Stimulated activated CD4-positive, alpha-beta T cell treated with anti-CD3 and anti-CD28 coated beads, Interleukin-2, amount 100 ng/mL, for 24 hours (primary cell): ENCODE measurements at regions not wholly inside any gene's neighbourhood (a gene's known extent, or its start where the extent isn't known, plus 50 kb on each side); places are given as distances from the start of the nearest gene placed in this dataset.

ENCODE experiments used
- DNase-seq, 2 donors: peaks; one replicate each; pipeline ENCODE4 v3.0.0-alpha.2; 2020

DNA sequence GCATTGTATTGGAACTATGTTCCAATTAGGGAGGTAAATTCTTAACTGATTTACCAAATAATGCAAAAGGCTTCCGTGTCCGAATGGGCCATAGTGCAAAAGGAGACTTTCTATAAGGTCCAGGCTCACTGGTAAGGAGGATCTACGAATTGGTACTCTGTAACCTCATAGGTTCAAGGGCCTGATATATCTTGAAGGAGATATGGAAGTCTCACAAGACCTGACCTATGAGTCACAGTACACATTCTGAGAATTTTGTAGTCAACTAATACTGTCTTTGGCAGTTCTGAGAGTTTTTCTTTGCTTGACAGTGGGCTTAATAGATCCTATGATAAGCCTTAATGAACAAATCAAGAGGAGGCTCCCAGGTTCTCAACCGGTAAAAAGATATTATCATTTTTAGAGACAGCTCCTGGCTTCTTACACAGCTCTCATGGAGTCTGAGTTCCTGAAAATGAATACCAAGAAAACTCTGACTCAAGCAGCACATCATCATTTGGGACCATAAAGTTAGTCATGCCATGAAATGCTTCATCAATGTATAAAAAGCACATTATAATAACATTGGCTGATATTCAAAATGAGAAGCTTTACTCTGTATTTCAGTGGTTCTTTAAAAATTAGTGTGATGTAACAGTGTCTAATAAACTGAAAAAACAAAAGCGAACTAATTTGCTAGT lies 1275.2 kb upstream of the CRIM1 start:
- DNase-seq: no peak

DNA sequence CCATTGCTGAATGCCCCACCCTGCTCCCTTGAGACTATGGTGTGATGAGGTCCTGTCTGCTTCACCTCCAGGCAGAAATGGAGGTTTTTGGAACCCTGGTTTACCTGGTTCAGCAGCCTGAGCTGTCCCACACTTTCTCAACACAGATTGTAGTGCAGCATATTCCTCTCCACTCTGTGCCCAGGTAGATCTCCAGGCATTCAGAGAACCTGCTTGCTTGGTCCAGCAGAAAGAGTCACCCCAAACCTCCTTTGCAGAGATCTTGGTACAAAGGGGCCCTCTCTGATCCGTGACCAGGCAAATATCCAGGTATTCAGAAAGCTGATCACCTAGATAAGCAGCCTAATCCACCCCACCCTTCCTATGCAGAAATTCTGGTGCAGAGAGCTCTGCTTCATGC lies 1288.2 kb upstream of the CRIM1 start:
- DNase-seq: no peak

DNA sequence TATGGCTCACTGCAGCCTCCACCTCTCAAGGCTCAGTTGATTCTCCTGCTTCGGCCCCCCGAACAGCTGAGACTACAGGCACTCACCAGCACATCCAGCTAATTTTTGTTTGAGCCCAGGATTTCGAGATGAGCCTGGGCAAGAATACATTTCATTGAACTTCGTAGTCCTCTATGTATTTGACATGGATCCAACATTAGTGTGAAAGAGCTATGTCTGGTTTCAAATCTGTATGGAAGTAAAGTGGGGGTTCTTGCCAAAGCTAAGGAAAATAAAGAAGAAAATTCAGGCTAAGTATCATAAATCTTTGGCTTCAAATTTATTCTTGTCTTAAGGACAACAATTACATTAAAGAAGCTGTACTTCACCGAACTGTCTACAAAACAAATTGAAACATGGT lies 1291.7 kb upstream of the CRIM1 start:
- DNase-seq: no peak

DNA sequence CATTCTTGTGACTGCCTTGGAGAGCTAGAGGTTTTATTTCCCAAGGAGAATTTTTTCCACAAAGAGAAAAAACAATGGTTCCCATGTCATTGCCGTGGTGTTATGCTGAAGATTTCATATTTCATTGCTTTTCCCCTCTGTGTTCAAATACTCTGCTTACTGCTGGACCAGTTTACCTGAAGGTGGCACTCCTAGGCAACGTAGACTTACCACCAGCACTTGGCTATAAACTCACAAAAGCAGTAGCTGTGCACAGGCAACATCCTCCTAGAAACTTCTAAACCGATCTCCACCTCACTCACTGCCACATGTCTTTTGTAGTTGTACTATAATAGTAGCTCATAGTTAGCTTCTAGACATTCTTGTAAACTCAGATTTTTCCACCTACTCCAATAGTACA lies 1319.7 kb upstream of the CRIM1 start:
- DNase-seq: no peak

DNA sequence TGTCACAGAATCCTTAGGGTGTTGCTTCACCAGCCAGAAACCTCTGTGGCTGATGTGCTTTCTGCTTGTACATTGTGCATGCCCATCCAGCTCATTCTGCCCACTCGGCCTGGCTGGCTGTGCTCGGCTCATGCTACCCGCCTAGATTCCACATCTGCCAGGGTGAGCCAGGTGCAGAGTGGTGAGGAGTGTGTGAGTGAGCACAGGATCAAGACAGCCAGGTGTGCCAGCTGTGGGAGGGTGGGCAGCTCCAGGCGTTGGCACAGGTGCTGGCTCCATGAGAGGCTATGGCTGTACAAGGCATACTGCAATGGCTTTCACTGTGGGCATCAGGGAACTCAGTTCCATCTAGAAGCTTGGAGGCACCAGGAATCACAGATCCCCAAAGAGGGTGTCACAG lies 1321.8 kb upstream of the CRIM1 start:
- no peak for DNase-seq

DNA sequence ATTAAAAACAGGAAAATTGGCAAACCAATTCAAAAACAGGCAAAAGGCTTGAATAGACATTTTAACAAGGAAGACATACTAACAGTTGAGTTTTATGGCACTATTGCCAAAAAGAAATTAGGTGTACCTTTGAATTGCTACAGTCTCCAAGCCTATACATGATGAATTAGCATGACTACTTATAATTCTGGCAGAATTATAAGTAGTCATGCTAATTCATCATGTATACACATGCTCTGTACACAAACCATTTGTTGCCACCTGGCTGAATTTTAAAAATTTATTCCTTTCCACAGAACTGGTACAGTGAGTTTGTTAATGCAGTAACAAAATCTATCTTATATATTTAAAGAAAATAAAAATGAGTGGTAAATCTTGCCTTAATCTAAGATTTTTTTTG lies 1332.0 kb upstream of the CRIM1 start:
- no peak for DNase-seq

DNA sequence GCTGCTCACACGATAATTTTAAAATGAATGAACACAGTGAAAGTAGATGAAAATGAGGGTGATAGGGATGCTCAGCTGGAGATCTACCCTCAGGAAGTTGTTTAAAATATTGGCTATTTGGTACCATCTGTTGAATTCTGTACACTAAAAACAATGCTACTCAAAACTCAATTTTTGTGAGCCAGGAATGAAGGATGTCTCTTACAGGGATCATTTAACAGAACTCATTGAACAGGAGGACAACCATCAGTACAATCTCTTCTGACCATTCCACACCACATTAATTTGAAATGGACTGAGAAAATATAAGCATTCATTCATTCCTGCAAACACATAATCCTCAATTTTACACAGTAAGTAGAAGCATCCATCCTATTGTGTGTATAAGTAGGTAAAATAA lies 1355.1 kb upstream of the CRIM1 start:
- no peak for DNase-seq

DNA sequence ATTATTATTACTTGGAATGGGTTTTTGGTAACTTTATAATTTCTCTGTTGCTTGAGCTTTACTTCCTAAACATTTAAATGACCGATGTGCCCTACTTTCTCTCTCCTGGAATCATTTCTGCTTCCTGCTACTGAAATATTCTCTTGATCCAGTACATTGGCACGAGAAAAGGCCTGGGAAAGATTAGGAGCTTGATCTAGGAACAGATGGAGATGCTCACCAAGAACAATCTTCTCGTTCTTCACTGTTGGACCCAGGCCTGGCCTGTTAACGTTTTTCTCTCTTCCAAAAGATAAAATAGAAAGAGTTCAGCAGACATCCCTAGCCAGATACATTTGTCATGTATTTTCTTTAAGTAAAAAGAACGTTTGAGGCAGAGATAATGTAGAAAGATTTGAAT lies 1356.8 kb upstream of the CRIM1 start:
- DNase-seq: no peak

DNA sequence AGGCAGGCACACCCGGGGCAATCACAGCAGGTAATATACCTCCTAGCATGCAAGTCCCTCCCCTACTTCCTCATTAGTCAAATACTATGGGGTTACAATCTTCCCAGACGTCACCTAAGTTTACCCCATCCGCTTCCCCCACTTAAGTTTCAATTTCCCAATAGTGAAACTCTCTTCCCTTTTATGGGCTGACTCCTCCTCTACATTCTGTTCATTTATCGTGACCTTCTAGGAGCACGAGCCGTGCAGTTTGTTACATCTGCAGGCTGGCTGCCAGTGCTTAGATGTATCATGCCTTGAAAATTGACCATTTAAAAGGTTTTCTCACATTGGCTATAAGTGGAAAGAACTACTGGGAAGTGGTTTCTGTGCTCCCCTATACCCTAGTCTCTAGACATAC lies 1357.8 kb upstream of the CRIM1 start:
- DNase-seq: no peak

DNA sequence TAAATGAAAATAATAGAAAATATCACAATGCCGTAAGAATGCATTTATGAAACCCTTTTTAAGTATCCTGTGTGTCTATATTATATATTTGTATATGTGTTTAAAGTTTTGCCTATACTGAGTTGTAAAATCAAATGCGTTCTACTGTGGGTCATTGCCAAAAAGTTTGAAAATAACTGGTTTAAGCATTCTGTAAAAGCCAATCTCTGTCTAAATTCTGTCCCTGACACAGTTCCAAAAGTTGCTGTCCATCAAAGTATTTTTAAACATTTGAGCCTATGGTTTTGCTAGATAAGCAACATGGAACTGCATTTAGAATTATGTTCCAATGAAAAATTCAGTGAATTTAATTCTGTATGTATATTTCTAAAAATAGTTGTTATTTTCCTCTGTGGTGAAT lies 1360.4 kb upstream of the CRIM1 start:
- DNase-seq: no peak

DNA sequence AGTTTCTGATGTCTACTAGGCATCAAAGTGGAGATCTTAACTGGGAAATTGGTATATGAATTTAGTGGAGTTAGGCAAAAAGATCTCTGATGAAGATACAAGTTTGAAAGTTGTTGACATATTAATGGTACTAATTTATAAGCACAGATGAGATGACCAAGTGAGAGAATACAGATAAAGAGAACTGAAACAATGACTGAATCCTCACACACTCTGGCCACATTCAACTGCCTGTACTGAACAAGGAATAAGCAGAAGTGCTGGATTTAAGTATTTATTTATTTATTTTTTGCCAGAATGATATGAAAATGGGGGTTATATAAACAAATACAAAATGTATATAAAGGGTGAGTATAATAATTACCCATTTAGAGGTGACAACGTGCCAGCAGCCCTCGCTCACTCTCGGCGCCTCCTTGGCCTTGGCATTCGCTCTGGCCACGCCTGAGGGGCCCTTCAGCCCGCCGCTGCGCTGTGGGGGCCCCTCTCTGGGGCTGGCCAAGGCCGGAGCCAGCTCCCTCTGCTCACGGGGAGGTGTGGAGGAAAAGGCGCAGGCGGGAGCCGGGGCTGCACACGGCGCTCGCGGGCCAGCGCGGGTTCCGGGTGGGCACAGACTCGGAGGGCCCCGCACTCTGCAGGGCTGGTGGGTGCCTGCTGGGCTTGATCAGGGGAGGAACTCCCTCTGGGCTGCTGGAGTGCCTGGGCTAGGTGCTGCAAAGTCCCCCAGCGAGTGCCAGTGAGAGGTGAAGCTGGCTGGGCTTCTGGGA lies 1363.9 kb upstream of the CRIM1 start:
- DNase-seq: no peak

DNA sequence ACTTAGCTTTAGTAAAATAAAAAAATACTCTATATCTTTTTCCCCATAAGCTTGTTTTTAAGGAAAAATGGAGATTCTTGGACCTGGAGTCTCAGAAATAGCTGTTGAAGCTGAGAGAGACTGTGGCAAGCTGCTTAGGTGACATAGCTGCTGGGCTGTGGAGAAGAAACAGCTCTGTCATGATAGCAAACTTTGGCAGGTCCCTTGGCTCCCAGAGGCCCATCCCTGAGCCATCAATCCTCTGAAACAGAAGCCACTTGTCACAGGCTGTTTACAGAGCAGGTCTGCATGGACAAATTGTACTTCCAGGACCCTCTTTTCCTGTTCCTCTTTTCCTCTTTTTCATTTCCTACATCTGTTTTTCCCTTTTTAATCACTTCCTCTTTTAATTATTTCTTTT lies 1370.1 kb upstream of the CRIM1 start:
- no peak for DNase-seq

DNA sequence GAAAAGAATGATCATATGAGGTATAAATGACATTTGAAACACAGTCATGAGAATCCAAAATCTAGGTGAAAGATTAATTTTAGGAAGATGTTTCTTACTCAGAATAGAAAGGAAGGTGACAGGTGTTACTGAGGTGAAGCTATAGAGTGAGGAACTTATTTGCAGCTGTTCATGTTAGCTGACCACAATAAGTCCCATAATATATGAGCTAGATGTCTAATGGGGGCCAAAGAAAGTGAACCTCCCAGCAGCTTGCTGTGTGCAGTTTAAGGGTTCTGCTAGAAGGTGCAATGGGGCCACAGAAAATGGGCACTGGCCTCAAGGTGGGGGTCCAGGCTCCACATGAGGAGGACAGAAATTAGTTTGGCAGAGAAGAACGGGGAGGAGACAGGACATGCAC lies 1374.9 kb upstream of the CRIM1 start:
- no peak for DNase-seq

DNA sequence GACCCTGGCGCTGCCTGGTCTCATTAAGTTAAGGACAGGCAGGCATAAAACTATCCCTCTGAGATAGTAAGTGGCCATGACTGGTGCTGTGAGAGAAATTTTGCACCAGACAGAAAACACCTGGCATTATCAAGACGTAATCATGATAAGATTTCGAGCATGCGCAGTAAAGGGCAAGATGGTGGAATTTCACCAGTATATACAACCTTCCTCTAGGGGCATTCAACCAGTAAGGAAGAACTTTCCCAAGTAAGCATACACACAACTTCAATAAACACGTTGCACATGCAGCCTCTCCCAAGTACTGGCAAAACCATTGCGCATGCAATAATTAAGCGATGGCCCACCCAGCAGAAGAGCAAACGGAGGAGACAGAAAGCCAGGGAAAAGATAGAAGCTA lies 1376.4 kb upstream of the CRIM1 start:
- no peak for DNase-seq

DNA sequence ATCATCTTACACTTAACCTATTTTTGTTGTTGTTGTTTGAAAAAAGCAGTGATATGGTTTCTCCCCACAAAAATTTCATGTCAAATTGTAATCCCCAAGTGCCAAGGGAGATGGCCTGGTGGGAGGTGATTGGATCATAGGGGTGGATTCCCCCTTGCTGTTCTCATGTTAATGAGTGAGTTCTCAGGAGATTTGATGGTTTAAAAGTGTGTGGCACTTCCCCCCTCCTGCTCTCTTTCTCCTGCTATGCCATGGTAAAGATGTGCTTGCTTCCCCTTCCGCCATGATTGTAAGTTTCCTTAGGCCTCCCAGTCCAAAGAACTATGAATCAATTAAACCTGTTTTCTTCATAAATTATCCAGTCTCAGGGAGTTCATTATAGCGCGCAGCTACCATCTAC lies 1362.7 kb upstream of the FAM98A start:
- DNase-seq: no peak

DNA sequence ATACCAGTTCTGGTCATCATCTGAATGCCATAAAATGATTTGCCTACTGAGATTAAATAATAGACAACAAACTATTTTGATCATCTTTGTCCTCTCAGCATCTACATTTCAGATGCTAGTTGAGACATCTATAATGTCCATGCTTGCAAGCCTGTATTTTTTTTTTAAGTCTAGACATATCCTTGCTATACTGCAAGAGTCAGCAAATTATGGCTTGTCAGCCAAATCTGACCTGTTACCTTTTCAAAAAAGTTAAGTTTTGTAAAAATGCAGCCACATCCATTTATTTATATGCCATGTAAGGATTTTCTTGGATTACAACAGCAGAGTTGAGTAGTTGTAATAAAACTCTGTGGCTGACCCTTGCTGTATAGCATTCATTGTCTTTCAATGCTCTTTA lies 1355.7 kb upstream of the FAM98A start:
- no peak for DNase-seq

DNA sequence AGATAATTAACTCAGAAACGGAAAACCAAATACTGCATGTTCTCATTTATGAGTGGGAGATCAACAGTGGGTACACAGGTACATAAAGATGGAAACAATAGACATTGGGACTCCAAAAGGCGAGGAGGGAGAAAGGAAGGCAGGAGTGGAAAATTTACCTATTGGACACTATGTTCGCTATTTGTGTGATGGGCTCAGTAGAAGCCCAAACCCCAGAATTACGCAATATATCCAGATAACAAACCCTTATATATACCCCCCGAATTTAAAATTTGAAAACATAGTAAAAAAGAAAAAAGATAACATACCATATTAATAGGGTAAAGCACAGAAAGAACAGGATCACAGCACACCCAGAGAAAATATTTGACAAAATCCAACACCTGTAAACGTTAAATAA lies 1351.7 kb upstream of the FAM98A start:
- DNase-seq: no peak

DNA sequence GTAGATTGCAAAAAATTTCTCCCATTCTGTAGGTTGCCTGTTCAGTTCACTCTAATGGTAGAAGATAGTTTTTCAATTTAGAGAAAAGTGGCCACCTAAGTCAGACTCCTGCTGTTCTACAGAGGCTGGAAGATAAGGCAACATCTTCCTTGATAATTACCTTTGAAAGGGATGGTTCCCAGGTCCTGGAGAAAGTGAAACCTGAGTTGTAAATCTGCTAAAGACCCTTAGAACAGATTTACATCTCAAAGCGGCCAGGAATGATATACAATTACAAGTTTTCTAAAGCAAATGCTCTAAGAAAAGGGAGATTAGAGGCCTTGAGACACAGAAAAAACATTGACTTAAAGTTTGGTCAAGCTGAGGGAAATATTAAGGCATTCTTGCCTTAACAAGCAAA lies 1350.2 kb upstream of the FAM98A start:
- DNase-seq: no peak

DNA sequence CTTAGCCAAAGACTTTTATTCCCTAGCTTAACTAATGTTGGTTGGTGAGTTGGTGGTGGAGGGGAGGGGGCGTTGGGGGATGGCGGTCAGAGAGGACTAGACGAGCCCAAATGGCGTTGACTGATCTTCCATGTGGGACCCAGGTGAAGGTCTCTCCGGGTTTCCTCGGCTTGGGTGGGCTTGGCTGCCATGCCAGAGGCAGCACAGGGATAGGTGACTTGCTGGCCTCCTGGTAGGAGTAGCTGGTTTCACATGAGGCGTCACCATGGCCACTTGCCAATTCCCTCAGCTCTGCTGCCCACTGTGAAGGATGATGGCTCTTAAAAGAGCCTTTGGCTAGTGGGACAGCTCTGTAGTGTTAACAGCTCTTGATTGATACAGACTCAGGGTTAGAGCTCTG lies 1337.0 kb upstream of the FAM98A start:
- DNase-seq: no peak

DNA sequence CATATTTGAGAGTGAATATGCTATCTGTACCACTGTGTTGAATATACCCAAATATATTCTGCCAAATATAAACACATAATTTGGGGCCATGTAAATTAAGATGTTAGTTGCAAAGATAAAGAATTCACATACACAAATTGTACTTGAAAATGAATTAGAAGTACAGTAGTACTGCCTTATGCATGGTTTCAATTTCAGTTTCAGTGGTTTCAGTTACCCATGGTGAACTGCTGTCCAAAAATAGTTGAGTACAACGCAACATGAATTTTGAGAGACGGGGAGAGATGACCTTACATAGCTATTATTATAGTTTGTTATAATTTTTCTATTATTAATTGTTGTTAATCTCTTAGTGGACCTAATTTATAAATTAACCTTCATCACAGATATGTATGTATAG lies 1313.0 kb upstream of the FAM98A start:
- DNase-seq: no peak

DNA sequence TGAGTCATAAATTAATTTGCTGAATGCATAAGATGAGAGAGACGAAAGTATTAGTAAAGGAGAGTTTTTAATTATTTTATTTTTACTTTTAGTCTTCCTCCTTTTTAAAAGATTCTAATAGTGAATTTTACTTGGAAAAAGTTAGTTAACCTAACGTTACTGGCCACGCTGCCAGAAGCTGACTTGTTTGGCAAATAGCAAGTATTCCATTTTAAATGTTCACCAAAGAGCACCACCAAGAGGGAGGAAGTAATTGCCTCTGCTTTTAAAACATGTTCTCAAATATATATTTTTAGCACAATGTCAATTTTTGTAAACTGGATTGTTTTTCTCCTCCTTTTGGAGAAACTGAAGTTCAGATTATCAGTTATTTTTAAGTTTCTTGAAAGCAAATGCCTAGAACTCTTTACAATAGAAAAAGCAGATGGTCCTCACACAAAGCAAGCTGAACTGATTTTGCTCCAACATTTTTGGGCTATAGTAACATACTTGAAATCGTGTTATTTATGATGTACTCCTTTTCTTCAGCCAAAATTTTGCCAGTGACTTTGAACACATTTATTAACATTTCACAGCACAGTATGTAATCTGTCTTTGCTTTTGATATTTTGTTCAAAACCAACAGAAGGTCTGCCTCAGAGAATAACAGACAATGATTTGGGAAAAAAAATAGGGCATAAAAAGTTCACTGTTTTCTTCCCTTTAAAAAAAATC lies 1311.0 kb upstream of the FAM98A start:
- no peak for DNase-seq

DNA sequence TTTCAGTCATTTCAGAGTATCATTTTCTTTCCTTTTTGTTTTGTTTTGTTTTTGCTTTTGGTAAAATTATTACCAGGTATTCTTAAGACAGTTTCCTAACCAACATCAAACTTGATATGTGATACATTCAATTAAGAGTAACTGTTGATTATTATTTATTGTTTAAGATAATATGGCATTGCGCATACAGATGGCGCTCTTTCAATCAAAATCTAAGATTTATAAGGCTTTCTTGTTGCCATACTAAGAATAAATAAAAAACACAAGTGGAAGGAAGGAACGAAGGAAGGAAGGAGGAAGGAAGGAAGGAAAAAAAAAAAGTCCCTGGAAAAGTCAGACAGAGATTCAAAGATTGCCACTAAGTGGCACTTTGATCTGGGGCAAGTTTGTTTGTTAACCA lies 1308.7 kb upstream of the FAM98A start:
- DNase-seq: no peak

DNA sequence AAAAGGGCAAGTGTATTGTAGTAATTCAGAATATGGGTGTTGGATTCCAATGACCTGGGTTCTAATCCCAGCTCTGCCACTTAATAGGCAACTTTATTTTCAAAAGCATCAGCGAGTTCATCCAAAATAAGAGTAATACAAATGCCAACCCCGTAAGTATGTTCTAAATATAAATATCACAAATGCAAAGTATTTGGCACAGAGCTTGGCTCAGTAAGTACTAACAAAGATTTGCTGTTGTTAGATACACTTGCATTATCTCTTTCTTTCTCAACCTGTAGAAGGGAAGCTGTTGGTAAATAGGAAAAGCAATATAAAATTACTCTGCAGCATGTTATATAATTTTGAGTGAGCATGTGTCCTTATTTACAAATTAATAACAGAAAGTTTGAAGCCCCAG lies 1302.6 kb upstream of the FAM98A start:
- DNase-seq: no peak

DNA sequence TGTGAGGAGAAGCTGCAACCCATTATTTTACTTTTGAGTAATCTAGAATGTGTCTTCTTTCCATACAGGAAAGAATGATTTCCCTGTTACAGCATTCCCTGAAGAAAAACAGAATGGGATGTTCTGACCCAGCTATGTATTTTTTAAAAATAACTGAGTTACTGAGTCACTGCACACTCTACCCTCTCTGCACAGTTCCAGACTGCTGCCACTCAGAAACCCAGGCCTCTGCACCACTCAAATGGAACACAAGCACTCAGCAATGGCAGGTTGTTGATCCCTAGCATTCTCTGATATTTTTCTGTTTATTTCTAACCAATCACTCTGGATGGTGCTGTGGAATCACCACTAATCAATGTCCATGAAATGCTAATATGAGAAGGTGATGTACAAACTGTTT lies 1300.0 kb upstream of the FAM98A start:
- DNase-seq: no peak
